Mucosa of rectum (tissue), 2 donors: ENCODE measurements at regions not wholly inside any gene's neighbourhood (a gene's known extent, or its start where the extent isn't known, plus 50 kb on each side); places are given as distances from the start of the nearest gene placed in this dataset.

Source experiments
- H3K27ac ChIP-seq, 2 donors: one replicate each; pipeline ENCODE4 v1.7.0; 2013; ENCODE audit warnings: inconsistent platforms in 2 of 2, low read depth in 2 of 2, low read length in 2 of 2
- H3K27me3 ChIP-seq, 2 donors: one replicate each; pipeline ENCODE4 v1.7.0; 2013; ENCODE audit warnings: low read length in 2 of 2; ENCODE audit not compliant: control insufficient read depth in 2 of 2, insufficient read depth in 2 of 2
- H3K36me3 ChIP-seq, 2 donors: one replicate each; pipeline ENCODE4 v1.7.0; 2013; ENCODE audit warnings: low read length in 2 of 2; ENCODE audit not compliant: control insufficient read depth in 2 of 2, insufficient read depth in 2 of 2
- H3K4me1 ChIP-seq, 2 donors: one replicate each; pipeline ENCODE4 v1.7.0; 2013; ENCODE audit warnings: low read length in 2 of 2, mild to moderate bottlenecking in 1 of 2; ENCODE audit not compliant: control insufficient read depth in 2 of 2, insufficient read depth in 2 of 2
- H3K4me3 ChIP-seq, 2 donors: one replicate each; pipeline ENCODE4 v1.7.0; 2013; ENCODE audit warnings: low read length in 2 of 2
- H3K9ac ChIP-seq, 2 donors: one replicate each; pipeline ENCODE4 v1.7.0; 2013; ENCODE audit warnings: low read length in 2 of 2, low read depth in 1 of 2, mild to moderate bottlenecking in 1 of 2
- H3K9me3 ChIP-seq, 2 donors: one replicate each; pipeline ENCODE4 v1.7.0; 2013; ENCODE audit warnings: low read length in 2 of 2; ENCODE audit not compliant: control insufficient read depth in 2 of 2
- donor health status: healthy.
- donor health status: Normal muscosa, but diverticular disease.

DNA sequence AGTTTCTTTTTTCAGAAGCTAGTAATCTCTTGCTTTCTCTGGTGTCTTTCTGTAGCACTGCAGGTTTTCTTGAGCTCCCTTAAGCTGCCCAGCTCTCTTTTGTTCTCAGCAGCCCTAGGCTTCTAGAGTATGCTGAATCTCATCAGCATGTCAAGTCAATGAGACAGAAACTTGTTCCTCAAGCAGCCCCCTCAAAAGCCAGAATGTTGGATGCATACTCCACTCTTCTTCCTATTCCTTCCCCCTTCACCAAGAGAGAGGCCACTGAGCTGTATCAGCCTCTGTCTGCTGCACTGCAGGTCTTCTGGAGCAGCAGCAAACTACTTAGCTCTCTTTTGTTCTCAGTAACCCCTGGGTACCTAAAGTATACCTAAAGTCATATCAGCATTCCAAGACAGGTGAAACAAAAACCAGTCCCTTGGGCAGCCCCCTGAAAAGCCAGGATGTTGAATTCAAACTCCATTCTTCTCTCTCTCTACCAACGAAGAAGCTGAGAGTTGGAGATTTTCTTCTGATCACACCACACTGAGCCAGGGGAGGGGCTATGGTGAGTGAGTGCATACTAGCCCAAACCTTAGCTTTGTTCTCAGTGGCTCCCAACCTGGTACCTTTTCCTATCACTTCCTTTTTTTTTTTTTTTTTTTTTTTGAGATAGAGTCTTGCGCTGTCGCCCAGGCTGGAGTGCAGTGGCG lies 73.3 kb upstream of the WAC start:
- H3K9me3 ChIP-seq: no peaks in the 10 kb centered on the region
- no peaks in the 10 kb centered on the region for H3K27me3 ChIP-seq
- H3K36me3 ChIP-seq: no peaks in the 10 kb centered on the region
- no peak overlapping the region for H3K4me3 ChIP-seq
- no peak overlapping the region for H3K9ac ChIP-seq
- H3K4me1 ChIP-seq: peaks cover 0 to 3% of the 10 kb centered on the region in 2 donors
- no peak overlapping the region for H3K27ac ChIP-seq

GRCh38 chr10:28463141-28463540 lies 69.8 kb upstream of the WAC start:
- Histone ChIP-seq H3K4me3 (no peak overlapping the region), H3K4me1 (no peaks in the 10 kb centered on the region), H3K27me3 (no peaks in the 10 kb centered on the region), H3K27ac (no peak overlapping the region), H3K9me3 (no peaks in the 10 kb centered on the region), H3K9ac (no peak overlapping the region), H3K36me3 (no peaks in the 10 kb centered on the region)

DNA sequence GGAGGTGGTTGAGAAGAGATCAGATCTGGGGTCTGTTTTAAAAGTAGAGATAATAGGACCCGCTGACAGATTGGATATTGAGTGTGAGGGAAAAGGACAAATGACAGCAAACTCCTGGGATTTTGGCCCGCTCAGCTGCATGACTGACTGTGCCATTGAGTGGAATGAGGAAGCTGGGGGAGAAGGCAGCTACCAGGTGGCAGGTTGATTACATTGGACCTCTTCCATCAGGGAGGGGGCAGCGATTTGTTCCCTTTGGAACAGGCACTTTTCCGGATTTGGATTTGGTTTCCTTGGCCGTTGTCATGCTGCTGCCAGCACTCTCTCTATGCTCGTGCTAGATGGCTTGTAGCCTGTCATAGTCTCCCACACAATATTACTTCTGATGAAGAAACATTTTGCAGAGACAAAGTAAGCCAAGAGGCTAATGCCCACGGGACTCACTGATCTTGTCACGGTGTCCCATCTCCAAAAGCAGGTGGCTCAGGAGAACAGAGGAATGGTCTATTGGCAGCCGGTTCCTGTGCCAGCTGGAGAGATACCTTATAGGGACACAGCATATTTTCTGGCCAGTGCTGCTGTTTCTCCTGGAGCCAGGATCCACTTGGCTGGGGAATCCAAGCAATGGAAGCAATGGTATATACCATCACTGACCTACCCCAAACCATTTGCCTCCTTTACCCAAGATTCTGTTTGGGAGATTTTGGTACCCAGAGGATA lies 69.1 kb upstream of the WAC start:
- no peak overlapping the region for H3K27ac ChIP-seq
- H3K4me3 ChIP-seq: no peak overlapping the region
- H3K9ac ChIP-seq: no peak overlapping the region
- no peaks in the 10 kb centered on the region for H3K9me3 ChIP-seq
- no peaks in the 10 kb centered on the region for H3K27me3 ChIP-seq
- no peaks in the 10 kb centered on the region for H3K36me3 ChIP-seq
- no peaks in the 10 kb centered on the region for H3K4me1 ChIP-seq

DNA sequence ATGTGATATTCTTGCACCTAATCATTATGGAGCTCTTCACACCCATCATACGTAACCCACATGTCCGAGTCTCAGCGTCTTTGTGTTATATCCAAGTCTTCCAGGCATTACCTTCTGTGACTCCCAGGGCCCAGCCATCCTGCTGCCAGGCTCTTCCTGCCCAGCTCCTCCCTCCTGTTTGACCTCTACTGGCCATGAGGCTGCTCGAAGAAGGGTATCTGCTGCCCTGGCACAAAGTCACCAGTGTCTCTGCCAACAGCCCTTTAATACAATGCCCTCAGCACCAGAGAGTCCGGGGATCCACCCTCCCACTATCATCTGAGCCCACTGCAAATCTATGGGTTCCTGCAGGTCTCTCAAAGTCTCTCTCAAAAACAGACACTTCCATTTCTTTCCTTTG lies 65.3 kb upstream of the WAC start:
- H3K9me3 ChIP-seq: no peaks in the 10 kb centered on the region
- no peaks in the 10 kb centered on the region for H3K27me3 ChIP-seq

DNA sequence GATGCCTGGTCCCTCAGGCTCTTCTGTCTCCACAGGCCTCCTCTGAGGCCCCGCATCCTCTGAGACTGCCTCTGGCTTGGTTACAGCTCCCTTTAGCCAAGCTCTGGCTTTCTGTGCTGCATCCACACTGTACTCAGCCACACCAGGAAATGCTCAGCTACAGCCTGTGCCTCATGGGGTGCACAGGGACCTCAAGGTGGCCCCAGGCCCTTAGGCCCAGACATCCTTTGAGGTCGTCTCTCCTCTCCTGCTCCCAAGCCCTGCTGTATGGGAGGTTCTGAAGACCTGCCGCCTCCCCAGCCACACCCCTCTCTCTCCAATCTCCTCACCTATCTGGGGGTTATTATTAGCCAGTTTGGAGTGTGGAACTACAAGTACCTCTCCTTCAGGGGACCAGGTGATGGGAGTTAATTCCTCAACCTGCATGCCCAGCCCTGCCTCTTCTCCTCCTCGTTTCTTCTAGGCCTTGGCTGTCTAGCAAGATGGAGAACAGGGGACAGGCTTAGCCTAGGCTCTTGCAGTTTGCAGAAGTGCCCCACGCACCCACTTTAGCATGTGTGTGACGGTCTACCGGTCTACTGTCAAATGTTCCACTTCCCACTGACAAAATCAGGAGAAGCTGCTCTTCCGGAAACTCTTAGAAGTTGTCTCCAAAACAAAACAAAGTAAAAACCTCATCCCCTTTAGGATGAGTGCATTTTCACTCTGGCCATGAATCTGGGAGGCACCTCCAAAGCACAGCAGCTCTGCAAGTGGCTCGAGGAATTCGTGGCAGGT lies 64.0 kb upstream of the WAC start:
- Histone ChIP-seq H3K4me3 (no peak overlapping the region), H3K9me3 (no peaks in the 10 kb centered on the region), H3K36me3 (no peaks in the 10 kb centered on the region), H3K27me3 (no peaks in the 10 kb centered on the region), H3K9ac (no peak overlapping the region), H3K27ac (no peak overlapping the region), H3K4me1 (no peaks in the 10 kb centered on the region)

More for the DNA sequence above, 65.3 kb upstream of the WAC start:
- no peak overlapping the region for H3K4me3 ChIP-seq
- no peaks in the 10 kb centered on the region for H3K4me1 ChIP-seq
- H3K9ac ChIP-seq: no peak overlapping the region
- no peak overlapping the region for H3K27ac ChIP-seq
- no peaks in the 10 kb centered on the region for H3K36me3 ChIP-seq

DNA sequence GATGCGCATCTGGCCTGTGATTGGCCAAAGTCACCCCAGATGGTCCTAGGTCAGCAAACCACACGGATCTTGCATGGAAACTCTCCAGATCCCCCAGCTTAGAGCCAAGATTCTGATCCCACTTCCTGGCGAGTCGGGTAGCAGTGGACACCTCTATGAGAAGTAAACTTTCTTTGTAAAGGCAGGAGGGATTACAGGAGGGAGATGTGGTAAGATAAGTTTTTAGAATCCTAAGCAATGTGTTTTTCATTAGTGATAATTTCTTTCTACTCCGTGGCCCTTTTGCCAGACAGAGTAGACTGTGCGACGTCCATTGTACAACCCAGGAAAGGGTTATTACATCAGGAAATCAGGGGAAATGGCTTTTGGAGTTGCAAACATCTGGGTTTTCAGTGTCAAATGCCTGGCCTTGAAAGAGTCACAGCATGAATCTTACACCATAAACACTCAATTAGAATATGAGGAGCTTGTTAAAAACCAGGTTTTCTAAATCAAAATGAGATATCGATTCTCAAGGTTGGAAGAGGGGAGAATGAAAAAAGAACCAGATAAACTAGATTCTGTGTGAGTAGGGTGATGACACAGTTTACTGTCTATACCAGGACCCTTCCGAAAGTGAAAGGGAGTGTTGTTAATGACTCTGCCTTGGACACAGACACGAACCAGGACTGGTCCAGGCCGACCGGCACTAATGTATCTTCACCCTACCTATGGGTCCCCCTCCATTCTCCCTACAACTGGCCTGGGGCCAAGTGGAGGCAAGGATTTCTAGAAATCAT lies 61.9 kb upstream of the WAC start:
- Histone ChIP-seq H3K9ac (no peak overlapping the region), H3K4me1 (no peaks in the 10 kb centered on the region), H3K27me3 (no peaks in the 10 kb centered on the region), H3K9me3 (no peaks in the 10 kb centered on the region), H3K27ac (no peak overlapping the region), H3K36me3 (no peaks in the 10 kb centered on the region), H3K4me3 (no peak overlapping the region)

DNA sequence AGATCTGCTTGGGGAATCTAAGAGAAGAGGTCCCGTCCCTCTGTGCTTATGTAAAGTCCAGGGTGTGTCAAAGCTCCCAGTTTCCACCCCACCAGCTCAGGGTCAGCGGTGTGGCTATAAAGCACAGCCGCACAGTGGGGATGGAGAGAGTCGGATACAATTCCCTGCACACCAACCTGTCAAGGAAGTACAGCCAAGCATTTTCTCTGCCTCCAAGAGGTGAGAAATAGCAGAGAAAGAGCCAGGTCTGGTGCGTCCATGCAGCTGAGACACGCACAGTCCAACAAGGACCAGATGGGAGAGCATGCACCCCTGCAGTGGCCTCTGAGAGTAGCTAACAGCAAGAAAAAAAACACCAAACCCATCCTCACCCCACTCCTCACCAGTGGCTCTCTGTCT lies 61.3 kb upstream of the WAC start:
- no peak overlapping the region for H3K27ac ChIP-seq
- no peaks in the 10 kb centered on the region for H3K27me3 ChIP-seq
- H3K9me3 ChIP-seq: no peaks in the 10 kb centered on the region
- H3K36me3 ChIP-seq: no peaks in the 10 kb centered on the region
- no peak overlapping the region for H3K9ac ChIP-seq
- no peak overlapping the region for H3K4me3 ChIP-seq
- no peaks in the 10 kb centered on the region for H3K4me1 ChIP-seq

- no peak overlapping the region for H3K4me3 ChIP-seq
- H3K27me3 ChIP-seq: no peaks in the 10 kb centered on the region
- H3K9me3 ChIP-seq: no peaks in the 10 kb centered on the region
- no peaks in the 10 kb centered on the region for H3K36me3 ChIP-seq
- H3K4me1 ChIP-seq: no peaks in the 10 kb centered on the region
- no peak overlapping the region for H3K27ac ChIP-seq
- H3K9ac ChIP-seq: no peak overlapping the region
These were observed 54.3 kb upstream of the WAC start for GRCh38 chr10:28478646-28479045.

GRCh38 chr10:28479425-28479865 lies 53.5 kb upstream of the WAC start:
- Histone ChIP-seq H3K27me3 (no peaks in the 10 kb centered on the region), H3K27ac (no peak overlapping the region), H3K4me3 (no peak overlapping the region), H3K9me3 (no peaks in the 10 kb centered on the region), H3K4me1 (no peaks in the 10 kb centered on the region), H3K9ac (no peak overlapping the region), H3K36me3 (no peaks in the 10 kb centered on the region)
